ENCODE measurements at regions not wholly inside any gene's neighbourhood (a gene's known extent, or its start where the extent isn't known, plus 50 kb on each side); places are given as distances from the start of the nearest gene placed in this dataset.

DNA sequence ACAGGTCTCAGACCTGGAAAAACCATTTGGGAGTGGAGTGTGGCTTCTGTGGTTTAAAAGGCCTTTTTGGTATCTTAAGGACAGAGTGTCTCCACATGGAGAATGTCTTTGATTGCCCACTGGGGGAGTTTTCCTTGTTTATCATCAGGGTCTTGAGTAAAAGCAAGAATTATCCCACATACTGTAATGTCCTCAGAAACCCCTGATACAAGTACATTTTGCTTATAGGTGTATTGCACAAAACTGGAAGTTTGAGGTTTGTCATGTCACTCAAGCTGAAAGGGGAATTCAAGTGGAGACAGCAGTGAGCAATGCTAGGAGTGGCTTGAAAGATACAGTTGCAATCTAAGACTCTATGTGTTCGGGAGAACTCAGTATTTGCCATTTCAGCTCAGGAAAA is 62.7 kb upstream of the GRAMD2B start:
- no peaks in the 10 kb centered on the region for H3K27me3 ChIP-seq (ENCODE audit: low read depth)
- no peaks in the 10 kb centered on the region for H3K4me1 ChIP-seq
- no peaks in the 10 kb centered on the region for H3K9me3 ChIP-seq
- DNase-seq (no peak), ATAC-seq (no peak)
- H3K27ac ChIP-seq = no peak overlapping the region
- no peak overlapping the region for H3K4me3 ChIP-seq
- intact Hi-C loops (cut with DNase I) = no loop called here
- H3K36me3 ChIP-seq = no peaks in the 10 kb centered on the region
- TF ChIP-seq, protein P1, sequence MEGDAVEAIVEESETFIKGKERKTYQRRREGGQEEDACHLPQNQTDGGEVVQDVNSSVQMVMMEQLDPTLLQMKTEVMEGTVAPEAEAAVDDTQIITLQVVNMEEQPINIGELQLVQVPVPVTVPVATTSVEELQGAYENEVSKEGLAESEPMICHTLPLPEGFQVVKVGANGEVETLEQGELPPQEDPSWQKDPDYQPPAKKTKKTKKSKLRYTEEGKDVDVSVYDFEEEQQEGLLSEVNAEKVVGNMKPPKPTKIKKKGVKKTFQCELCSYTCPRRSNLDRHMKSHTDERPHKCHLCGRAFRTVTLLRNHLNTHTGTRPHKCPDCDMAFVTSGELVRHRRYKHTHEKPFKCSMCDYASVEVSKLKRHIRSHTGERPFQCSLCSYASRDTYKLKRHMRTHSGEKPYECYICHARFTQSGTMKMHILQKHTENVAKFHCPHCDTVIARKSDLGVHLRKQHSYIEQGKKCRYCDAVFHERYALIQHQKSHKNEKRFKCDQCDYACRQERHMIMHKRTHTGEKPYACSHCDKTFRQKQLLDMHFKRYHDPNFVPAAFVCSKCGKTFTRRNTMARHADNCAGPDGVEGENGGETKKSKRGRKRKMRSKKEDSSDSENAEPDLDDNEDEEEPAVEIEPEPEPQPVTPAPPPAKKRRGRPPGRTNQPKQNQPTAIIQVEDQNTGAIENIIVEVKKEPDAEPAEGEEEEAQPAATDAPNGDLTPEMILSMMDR (IDR thresholded peaks at IDR 0.05) = no peak

DNA sequence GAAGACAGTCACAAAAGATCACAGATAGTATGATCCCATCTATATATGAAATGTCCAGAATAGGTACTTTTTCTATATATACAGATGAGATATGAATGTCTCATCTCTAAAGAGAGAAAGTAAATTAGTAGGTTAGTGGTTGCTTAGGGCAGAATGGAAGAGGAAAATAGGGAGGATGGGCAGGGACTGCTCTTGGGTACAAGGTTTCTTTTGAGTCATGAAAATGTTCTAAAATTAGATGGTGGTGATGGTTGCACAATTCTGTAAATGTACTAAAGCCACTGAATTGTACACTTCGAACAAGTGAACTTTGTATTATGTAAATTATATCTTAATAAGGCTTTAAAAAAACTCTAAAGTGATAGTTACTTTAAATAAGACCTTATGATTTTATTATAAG is 59.6 kb upstream of the GRAMD2B start:
- ATAC-seq (no peak), DNase-seq (no peak)
- no peaks in the 10 kb centered on the region for H3K4me1 ChIP-seq
- H3K27me3 ChIP-seq (ENCODE audit: low read depth) = no peaks in the 10 kb centered on the region
- TF ChIP-seq, protein P1 (IDR thresholded peaks at IDR 0.05) = no peak
- no peak overlapping the region for H3K4me3 ChIP-seq
- intact Hi-C loops (cut with DNase I) = no loop called here
- H3K36me3 ChIP-seq = no peaks in the 10 kb centered on the region
- no peaks in the 10 kb centered on the region for H3K9me3 ChIP-seq
- H3K27ac ChIP-seq = no peak overlapping the region

DNA sequence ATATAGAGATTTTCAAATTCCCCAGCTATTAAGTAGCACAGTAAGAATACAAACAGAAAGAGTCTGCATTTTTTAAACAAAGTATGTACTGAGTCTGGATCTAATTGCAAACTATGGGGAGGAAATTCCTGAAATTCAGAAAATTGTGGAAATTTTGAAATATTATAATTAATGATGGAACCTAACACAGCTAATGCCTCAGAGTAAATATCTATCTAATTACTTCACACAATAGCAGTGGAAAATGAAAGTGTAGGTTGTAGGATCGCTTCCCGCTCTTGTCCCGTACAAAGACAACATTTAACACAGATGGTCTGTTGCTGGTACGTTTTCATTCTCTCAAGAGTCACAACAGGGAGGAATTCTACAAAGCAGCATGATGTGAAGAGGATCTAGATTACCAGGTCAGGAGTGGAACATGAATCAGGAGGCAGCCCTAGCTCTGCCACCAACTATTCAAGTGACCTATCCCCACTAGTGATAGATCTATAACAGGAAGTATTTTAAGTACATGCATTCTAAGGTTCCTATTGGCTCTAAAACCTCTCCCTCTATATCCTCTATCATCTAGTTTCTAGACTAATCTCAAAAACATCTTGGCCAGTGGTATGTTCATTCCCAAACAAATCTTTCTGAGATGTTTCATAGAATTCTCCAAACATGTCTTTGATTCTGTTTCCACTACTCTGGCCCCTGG is 58.9 kb upstream of the GRAMD2B start:
- TF ChIP-seq, protein P1 (IDR thresholded peaks at IDR 0.05) = no peak
- Histone ChIP-seq H3K27ac (no peak overlapping the region), H3K36me3 (no peaks in the 10 kb centered on the region), H3K27me3 (ENCODE audit: low read depth) (no peaks in the 10 kb centered on the region), H3K4me1 (no peaks in the 10 kb centered on the region), H3K9me3 (no peaks in the 10 kb centered on the region), H3K4me3 (no peak overlapping the region)
- intact Hi-C loops (cut with DNase I) = no loop called here
- ATAC-seq = no peak
- no peak for DNase-seq

DNA sequence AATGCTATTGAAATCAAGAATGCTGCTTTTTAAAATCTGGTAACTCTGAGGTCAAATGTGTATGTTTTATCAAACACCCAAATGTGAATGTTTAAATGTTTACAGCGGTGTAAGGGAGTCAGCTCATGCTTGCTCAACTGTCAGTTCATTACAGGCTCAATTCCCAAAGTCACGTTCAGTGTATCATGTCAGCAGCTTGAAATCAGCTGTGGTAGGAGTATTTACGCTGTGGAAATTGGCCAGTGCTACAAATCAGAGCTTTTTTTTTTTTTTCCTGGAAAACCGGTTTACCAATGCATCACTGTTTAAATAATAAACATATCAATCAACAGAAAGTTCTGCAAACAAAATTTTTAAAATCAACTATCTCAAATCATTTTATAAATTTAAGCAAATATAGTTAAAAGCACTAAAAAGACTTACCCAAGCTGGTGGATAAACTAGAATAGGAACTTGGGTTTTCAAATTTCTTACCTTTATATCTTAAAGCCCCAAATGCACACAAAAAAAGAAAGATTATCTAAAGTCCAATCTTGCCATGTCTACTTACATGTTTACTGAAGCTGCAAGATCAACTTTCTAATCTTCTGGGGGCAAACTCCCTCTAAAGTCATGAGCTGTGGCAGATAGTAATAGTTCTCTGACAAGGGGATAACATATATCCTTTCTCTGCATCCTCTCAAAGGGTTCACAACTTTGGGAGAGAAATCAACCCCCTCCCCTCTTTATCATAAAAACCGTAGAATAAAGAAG is 57.6 kb upstream of the GRAMD2B start:
- intact Hi-C loops (cut with DNase I) = no loop called here
- no peak for ATAC-seq
- Histone ChIP-seq H3K4me1 (peaks cover 3% of the 10 kb centered on the region), H3K27me3 (ENCODE audit: low read depth) (no peaks in the 10 kb centered on the region), H3K36me3 (no peaks in the 10 kb centered on the region), H3K27ac (no peak overlapping the region), H3K4me3 (no peak overlapping the region), H3K9me3 (no peaks in the 10 kb centered on the region)
- TF ChIP-seq, protein P1 (IDR thresholded peaks at IDR 0.05) = no peak
- DNase-seq = no peak

DNA sequence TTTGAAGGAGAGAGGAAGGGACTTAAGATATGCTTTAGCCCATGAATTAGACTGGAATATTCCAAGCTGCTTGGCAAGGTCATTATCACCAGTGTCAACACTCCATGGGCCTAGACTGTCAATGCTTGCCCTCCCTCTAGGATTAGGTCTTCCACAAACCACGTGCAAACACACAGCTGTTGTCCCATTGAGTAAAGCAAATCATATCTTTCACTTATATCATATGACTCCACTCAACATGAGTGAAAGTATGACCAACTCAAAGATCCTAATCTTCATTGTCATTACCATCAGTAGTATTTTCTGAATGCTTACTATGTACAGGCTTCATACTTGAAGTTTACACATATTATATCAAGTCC is 57.0 kb upstream of the GRAMD2B start:
- H3K9me3 ChIP-seq = no peaks in the 10 kb centered on the region
- H3K4me3 ChIP-seq = no peak overlapping the region
- no peaks in the 10 kb centered on the region for H3K36me3 ChIP-seq
- no peaks in the 10 kb centered on the region for H3K27me3 ChIP-seq (ENCODE audit: low read depth)
- TF ChIP-seq, protein P1 (IDR thresholded peaks at IDR 0.05) = no peak
- H3K4me1 ChIP-seq = peaks cover 4% of the 10 kb centered on the region
- ATAC-seq = no peak
- DNase-seq = no peak
- no peak overlapping the region for H3K27ac ChIP-seq
- intact Hi-C loops (cut with DNase I) = no loop called here
